ENCODE measurements at regions not wholly inside any gene's neighbourhood (a gene's known extent, or its start where the extent isn't known, plus 50 kb on each side); places are given as distances from the start of the nearest gene placed in this dataset.

GRCh38 chr2:236703906-236704305 lies 134.3 kb downstream of the ACKR3 start:
- no peak overlapping the region for H3K4me3 Mint-ChIP-seq
- no peak overlapping the region for H3K27ac Mint-ChIP-seq
- TF ChIP-seq CDX4 (CRISPR knock-in tag; IDR thresholded peaks at IDR 0.05; ENCODE audit: borderline replicate concordance): no peak
- no peak for TF ChIP-seq MLX (CRISPR knock-in tag; IDR thresholded peaks at IDR 0.05)
- no peak for TF ChIP-seq ZNF263 (CRISPR knock-in tag; IDR thresholded peaks at IDR 0.05; ENCODE audit: low read depth)
- TF ChIP-seq ZNF512 (CRISPR knock-in tag; IDR thresholded peaks at IDR 0.05; ENCODE audit: borderline replicate concordance): no peak
- no peak for TF ChIP-seq MXD4 (CRISPR knock-in tag; IDR thresholded peaks at IDR 0.05; ENCODE audit: borderline replicate concordance)
- TF ChIP-seq AR (CRISPR knock-in tag; IDR thresholded peaks at IDR 0.05): no peak
- TF ChIP-seq FOXJ3 (CRISPR knock-in tag; IDR thresholded peaks at IDR 0.05; ENCODE audit: borderline replicate concordance): no peak
- TF ChIP-seq FOXP4 (CRISPR knock-in tag; IDR thresholded peaks at IDR 0.05): no peak
- no peak for TF ChIP-seq RORB (CRISPR knock-in tag; IDR thresholded peaks at IDR 0.05)
- no peak for TF ChIP-seq ZNF232 (CRISPR knock-in tag; IDR thresholded peaks at IDR 0.05)
- no peak for TF ChIP-seq PRRX2 (CRISPR knock-in tag; IDR thresholded peaks at IDR 0.05)
- TF ChIP-seq ZNF138 (CRISPR knock-in tag; conservative IDR thresholded peaks at IDR 0.05): no peak
- no peak for TF ChIP-seq NR2C2 (CRISPR knock-in tag; IDR thresholded peaks at IDR 0.05)
- TF ChIP-seq OVOL2 (CRISPR knock-in tag; IDR thresholded peaks at IDR 0.05; ENCODE audit: borderline replicate concordance): no peak
- TF ChIP-seq CBFB (CRISPR knock-in tag; IDR thresholded peaks at IDR 0.05; ENCODE audit: low read depth): no peak
- no peak for TF ChIP-seq TEAD1 (CRISPR knock-in tag; IDR thresholded peaks at IDR 0.05)
- no peak for TF ChIP-seq ZNF532 (CRISPR knock-in tag; IDR thresholded peaks at IDR 0.05; ENCODE audit: borderline replicate concordance)
- no peak for TF ChIP-seq TP53 (CRISPR knock-in tag; IDR thresholded peaks at IDR 0.05)
- POLR2A ChIA-PET: no interaction called here
- no peaks in the 10 kb centered on the region for H3K4me1 Mint-ChIP-seq
- ATAC-seq (no peak), DNase-seq (ENCODE audit: low spot score) (no peak)
- H3K27me3 Mint-ChIP-seq (ENCODE audit: low read depth): no peaks in the 10 kb centered on the region
- H3K36me3 Mint-ChIP-seq: no peaks in the 10 kb centered on the region
- CTCF ChIA-PET: no interaction called here
- H3K9me3 Mint-ChIP-seq: peaks cover 4% of the 10 kb centered on the region; the same call in 1 of the 2 replicates
